Activated CD4-positive, alpha-beta T cell treated with anti-CD3 and anti-CD28 coated beads, Interleukin-2, Interleukin-6, amounts not matched to agents 100 ng/mL and 50 ng/mL, durations not matched to agents 16 hours and 8 hours (primary cell): ENCODE measurements at regions not wholly inside any gene's neighbourhood (a gene's known extent, or its start where the extent isn't known, plus 50 kb on each side); places are given as distances from the start of the nearest gene placed in this dataset.

Experiments used
- DNase-seq: peaks from one replicate; pipeline ENCODE4 v3.0.0-alpha.2; 2020

- DNase-seq: no peak
Measured at GRCh38 chr5:124253203-124253810, 493.1 kb downstream of the ZNF608 start.

- DNase-seq: no peak
Measured at GRCh38 chr5:124252747-124253146, 493.7 kb downstream of the ZNF608 start.

- DNase-seq: no peak
Measured at GRCh38 chr5:124252191-124252638, 494.2 kb downstream of the ZNF608 start.

GRCh38 chr5:124245276-124245675 is 501.2 kb downstream of the ZNF608 start:
- no peak for DNase-seq

- DNase-seq: no peak
Measured at GRCh38 chr5:124240732-124241131, 505.7 kb downstream of the ZNF608 start.

DNA sequence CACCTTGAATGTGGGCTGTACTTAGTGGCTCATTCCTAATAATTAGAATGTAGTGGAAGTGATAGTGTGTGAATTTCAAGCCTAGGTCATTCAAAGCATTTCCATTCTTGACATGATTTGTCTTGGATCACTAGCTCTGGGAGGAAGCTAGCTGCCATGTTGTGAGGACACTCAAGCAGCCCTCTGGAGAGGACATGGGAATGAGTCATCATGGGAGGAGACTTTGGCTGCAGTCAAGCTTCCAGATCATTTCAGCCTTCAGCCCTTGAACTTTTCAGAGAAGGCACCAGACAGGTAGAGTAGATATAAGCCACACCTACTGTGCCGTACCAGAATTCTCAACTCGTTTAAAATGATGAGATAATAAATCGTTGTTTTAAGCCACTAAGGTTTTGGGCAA is 506.9 kb downstream of the ZNF608 start:
- DNase-seq: no peak

- DNase-seq: no peak
Measured at GRCh38 chr5:124238350-124238749, 508.1 kb downstream of the ZNF608 start.

DNA sequence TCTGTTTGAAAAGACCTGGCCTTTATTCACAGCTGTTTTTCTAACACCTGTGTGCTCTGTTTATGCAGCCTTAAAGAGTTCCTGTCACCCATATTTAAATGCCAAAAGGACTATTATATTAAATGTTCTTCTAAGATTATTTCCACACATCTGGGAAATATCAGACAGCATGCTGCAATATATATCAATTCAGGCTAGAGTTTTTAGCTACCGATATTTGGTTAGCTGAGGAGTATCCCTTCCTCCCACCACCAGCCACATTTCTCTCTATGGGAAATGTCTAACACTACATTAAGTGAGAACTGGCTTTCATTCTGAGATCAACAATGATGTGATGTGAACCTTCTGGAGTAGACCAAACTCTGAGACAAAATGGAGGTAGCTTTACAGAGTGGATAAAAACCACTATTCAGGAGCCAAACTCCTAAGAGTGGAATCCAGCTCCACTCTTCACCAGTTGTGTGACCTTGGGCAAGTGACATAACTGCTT is 509.2 kb downstream of the ZNF608 start:
- no peak for DNase-seq

DNA sequence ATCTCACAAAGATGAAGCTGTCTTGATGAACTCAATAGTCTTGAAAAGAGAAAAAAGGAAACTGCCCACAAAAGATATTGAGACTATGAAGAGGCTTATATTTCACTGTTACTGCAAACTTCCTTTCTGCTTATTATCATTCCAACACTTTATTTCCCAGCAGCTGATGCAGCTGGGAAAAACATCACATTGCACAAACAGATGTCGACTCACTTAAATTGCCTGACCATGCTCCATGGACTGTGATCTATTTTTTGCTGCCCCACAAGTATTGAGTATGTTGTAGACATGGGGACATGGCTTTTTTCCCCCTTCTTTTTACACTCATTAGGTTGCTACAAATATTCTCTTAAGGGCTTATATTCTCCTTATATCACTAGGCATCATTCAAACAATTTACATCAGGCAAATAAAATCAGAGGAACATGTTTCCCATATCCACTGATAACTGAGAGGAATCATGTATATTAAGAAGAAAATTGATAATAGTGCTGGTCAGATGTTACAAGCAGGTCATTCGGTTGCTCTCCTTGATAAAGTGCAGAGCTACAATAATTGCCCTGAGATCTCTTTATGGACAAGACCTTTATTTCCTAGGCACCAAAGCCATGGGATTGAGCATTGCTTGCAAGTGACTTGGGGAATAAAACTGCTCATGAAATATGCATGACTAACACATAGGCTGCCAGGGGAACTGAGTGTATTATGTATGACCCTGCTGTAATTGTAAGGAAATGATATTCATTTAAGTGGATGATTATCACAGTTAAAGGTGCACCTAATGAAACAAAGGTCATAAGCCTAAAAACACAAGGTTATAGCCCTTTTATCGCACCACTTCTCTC is 509.9 kb downstream of the ZNF608 start:
- DNase-seq: no peak

DNA sequence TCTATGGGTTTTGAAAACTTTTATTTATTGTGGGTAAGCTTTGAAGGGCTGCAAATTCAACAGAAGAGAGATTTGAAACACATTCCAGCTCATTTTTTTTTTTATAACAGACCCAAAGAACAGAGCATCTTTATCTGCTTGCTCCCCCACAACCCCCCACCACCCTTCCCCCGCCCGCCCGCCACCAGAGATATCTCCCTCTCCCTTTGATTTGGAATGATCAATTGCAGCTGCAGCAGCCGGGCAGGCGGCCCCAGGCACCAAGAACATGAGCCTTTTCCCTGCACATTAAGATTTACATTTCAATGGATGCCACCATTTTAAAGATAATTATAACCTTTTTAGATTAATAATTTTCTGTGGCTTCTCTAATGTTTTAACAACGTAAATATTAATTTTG is 510.9 kb downstream of the ZNF608 start:
- no peak for DNase-seq

GRCh38 chr5:124234770-124235562 is 511.5 kb downstream of the ZNF608 start:
- no peak for DNase-seq

DNA sequence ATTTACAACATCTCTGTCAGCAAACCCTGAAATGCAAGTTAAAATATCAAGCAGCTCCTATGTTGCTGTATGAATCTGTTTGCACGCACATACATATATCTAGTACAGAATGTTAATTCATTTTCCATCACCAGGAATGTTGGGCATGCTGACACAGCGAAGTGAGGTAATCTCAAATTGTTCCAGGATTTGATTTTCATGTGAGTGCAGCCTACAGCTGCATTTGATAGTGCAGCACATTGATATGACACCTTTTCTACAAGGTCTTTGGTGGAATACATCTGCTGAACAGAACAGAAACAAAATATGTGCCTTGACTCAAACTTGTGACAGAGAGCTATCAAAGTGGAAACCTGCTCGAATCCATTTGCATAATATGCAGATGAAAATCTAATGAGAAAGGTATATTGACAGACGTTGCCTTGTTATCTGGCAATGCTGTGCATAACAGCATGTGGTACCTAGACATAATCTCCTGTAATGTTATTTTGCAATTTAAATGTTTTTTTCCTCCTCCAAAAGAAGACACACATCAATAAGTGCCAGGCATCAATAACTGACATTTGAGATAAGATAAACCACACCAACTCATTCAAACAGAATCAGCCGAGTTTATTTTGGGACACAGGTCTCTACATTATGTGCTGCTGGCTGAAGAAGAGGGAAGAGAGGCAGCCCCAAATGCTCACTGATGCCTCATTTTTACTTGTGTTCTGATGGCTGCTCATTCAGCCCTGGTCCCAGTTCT is 512.2 kb downstream of the ZNF608 start:
- DNase-seq: no peak

GRCh38 chr5:124232515-124232914 is 513.9 kb downstream of the ZNF608 start:
- no peak for DNase-seq

GRCh38 chr5:124231802-124232201 is 514.6 kb downstream of the ZNF608 start:
- DNase-seq: no peak

DNA sequence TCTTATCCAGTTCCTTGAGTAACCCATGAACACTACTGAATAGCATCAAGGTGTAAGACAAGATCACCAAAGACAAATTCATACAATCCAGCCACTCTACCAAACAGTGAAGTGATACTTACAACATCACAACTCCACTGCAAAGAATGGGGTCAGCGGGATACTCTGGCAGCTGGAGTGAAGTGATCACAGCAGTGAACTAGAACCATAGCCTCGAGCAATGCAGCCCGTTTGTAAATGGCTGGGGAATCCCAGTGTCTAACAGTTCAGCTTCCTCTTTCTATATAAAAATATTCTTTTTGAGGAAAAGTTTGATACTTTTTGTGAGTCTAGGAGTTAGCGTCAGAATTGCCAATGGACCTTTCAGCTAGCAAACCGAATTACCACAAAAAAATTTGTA is 515.2 kb downstream of the ZNF608 start:
- no peak for DNase-seq

- DNase-seq: no peak
Measured at GRCh38 chr5:124230456-124230855, 516.0 kb downstream of the ZNF608 start.

- no peak for DNase-seq
Measured at GRCh38 chr5:124229352-124229751, 517.1 kb downstream of the ZNF608 start.

DNA sequence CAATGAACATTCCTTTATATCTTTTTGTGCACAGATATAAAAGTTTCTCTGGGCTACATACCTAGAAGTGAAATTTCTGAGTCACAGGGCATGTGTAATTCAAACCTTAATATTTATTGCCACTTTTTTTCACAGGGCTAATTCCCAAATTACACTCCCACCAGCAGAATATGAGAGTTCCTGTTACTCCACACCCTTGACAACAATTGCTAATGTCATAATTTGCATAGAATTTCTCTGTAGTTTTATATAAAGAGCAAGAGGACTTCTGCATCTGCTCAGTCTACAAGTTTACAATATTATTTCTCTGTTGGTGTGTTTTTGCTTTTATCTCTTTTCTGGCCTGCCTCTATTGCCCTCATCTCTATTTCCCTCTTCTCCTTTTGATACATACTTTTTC is 518.5 kb downstream of the ZNF608 start:
- no peak for DNase-seq

GRCh38 chr5:124220418-124220817 is 526.0 kb downstream of the ZNF608 start:
- DNase-seq: no peak

DNA sequence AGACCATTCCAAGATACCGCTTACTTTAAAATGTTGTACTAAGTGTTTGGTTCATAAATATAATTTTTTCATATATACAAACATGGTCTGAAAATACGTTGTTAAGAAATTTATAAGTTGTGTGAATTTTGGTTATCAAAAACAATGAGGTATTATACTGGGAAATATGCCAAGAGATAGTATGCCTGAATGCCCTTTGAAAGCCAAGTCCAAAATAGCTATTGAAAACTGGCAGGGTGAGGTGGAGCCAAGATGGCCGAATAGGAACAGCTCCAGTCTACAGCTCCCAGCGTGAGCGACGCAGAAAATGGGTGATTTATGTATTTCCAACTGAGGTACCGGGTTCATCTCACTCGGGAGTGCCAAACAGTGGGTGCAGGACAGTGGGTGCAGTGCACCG is 533.5 kb downstream of the ZNF608 start:
- no peak for DNase-seq

DNA sequence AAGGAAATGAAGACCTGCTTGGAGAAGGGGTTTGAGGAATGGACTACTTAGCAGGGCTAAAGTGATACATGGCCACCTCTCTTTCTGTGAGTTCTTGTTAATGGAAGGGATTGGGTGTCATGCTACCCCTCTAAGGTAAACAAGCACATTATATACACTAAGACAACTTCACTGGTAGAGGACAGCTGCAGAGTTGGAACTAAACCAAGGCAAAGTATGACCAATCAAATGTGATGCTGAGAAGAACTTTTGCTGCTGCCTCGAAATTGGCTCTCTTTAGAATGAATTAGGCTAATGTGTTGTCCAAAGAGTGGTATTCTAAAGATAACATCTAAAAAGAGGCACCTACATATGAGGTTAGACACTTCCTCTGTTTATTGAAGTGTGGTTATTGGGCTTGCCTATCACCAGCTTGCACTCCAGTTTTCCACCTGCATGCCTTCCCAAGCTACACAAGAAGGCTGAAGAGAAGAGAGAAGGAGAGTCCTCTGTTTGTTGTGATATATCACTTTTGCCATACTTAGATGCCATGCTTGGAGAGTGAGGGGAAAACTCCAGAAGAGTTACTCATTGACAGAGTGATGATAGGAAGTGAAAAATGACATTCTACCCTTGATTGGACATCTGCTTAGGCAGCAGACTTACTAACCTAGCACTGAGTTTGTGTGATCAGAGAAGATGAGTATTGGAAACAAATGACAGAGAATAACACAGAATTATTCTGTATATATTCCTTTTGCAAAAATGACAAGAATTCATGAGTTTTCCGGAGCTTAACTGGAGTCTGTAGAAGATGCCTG is 536.1 kb downstream of the ZNF608 start:
- DNase-seq: no peak

DNA sequence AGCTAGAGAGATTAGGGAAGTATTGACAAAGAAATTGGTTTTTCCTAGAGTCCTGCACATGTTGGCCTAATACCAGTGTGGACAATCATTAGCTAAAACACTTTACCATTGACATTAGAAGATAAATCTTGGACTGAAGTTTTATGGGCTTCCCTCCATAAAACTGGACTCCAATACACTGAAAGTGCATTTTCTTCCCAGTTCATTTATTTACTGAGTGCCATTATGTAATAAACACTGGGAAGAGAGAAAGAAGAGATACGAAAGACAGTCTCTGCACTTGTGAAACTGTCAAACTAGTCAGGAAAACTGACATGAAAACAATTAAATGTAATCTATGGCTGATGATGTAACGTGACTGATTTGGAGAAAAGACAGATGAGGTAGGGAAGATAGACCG is 539.3 kb downstream of the ZNF608 start:
- no peak for DNase-seq
